Pulmonary artery endothelial cell (primary cell): ENCODE measurements at regions not wholly inside any gene's neighbourhood (a gene's known extent, or its start where the extent isn't known, plus 50 kb on each side); places are given as distances from the start of the nearest gene placed in this dataset.

Experiments used
- DNase-seq: peaks from one replicate; pipeline ENCODE4 v3.0.0-alpha.2; 2011; ENCODE audit warnings: low read depth, low spot score

DNA sequence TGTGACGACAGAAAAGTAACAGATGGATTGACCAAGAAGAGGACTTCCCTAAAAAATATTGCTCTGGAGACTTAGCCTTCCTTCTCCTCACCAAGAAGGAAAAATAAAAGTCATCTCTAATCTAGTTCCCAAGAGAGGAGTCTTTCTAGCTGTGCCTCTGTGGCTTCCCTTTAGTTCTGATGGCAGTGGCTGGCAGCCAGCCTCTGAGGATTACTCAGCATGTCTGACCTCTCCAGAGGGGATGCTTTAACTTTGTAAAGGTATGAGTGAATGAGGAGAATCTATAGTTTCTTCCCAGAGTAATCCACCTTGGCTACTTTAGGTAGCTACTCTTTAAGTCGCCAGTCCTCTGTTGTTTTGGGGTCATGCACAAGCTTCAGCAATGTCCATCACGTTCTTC, 163.9 kb upstream of the KIT start:
- DNase-seq = no peak

DNA sequence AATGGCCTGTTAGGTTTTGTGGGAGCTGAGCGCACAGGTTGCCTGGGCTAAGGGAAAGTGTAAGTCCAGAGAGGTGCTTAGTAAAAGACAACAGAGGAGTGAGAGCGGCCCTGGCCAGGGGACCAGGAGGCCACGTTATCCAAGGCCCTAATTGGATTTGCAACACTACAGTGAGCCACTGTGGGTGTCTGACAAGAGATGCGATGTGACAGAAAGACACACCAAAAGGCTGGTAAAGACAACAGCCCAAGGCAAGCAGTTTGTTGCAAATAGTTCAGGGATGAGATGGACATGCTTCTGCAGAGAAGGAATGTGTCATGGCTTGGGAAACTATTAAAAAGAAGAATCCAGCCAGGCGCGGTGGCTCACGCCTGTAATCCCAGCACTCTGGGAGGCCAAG, 162.7 kb upstream of the KIT start:
- DNase-seq = no peak

DNA sequence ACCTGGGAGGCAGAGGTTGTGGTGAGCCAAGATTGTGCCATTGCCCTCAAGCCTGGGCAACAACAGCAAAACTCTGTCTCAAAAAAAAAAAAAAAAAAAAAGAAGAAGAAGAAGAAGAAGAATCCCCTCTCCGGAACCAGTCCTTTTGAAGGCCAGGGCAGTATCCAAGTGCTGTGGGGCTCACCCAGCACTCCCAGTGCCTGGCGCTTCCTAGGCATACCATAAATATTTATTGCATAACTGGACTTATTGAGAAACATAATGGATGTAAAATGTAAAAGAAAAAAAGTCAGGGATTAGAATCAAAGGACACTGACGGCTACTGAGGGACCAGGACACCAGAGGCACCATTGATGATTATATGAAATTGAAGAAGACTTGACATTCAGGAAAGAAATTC, 162.1 kb upstream of the KIT start:
- DNase-seq = no peak

DNA sequence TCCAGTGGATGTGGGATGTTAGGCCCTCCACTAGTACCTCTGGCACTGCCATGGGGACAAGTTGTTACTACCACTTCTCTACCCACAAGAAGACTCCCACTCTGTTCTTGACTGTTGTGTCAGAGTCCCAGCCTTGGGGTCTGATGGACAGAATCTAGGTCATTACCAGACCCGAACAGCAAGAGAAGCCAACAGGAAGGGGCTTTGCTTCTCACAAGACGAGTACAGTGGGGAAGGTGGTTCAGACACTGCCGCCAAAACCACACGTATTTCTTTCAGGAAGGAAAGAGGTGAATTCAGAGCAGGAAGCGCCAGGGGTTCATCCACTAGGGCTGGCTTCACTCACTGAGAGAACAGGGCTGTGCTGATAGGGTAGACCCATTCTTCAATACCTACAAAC, 161.3 kb upstream of the KIT start:
- no peak for DNase-seq

DNA sequence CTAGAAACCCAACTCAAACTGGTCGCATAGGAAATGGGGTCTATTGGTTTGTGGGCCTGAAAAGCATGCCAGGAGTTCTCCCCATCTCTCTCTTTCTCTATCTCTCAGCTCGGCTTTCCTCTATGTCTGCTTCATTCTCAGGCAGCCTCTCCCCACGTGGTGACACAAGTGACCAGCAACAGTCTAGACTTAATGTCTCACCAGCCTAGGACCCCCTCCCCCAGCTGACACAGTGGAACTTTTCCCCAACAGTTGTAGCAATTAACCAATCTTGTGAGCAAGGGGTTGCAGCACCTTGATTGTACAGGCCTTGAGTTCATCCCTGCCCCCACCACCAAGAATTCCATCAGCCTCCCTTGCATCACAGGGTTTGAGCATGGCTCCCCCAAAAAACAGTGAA, 159.8 kb upstream of the KIT start:
- DNase-seq = no peak

DNA sequence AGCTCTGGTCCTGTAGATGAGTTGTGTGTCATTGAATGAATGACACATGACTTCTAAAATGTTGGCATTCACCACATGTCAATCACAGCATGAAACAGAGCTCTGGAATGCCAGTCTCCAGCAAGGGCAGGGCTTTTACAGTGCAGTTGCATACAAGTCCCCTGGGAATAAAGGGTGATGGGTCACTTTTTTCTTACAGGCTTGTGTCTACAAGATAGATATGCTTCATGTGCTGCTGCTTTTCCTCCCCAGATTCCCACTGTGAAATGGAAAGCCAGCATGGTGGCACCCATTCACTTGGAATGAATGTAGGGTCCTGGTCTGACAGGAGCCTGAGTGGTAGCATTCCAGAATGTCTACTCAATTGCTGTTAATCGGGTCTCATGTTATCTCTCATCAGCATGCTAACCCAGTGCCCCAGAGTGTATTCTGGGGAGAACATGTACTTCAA, 159.1 kb upstream of the KIT start:
- no peak for DNase-seq

DNA sequence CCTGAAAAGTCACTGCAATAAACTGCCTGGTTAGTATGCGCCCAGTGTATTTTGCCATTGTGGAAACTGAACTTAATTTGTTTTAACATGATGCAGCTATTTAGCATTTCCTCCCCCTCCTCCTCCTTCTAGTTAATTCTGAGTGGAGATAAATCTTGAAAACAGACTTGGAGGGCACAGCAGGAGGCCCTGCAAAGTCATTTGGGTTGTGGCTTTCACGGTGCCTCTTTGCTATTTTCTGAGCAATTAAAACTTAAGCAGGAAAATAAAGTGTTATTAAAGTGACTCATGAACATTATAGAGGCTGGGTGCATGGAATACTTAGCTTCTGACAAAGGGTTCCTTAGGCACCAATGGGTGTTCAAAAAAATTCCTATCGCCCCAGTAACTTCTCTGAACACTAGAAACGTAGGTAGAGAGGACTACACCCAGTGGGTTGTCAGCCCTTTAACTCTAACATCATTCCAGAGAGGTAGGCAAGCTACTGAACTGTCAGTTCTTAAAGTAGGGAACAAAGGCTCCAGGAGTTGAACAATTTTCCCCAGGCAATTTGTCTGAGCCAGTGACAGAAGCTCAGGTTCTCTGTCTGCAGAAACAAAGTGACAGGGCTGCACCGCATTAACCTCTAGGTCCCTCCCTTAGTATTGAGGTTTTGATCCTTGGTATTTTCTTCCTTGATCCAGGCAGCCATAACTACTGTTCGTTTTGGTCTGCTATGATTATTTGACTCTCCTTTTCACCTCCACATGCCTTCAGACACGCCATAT, 158.3 kb upstream of the KIT start:
- DNase-seq = no peak

DNA sequence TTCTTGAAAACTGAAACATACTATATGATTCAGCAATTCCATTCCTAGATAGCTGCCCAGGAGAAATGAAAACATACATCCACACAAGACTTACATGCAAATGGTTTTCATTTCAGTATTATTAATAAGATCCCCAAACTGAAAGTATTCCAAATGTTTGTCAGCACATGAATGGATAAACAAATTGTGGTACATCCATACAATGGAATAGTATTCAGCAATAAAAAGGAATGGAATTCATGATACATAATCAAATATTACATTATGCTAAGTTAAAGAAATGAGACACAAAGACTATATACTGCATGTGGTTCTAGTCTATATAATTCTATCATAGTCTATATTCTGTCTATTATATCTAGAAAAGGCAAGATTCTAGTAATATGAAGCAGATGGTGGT, 152.4 kb upstream of the KIT start:
- DNase-seq = no peak

DNA sequence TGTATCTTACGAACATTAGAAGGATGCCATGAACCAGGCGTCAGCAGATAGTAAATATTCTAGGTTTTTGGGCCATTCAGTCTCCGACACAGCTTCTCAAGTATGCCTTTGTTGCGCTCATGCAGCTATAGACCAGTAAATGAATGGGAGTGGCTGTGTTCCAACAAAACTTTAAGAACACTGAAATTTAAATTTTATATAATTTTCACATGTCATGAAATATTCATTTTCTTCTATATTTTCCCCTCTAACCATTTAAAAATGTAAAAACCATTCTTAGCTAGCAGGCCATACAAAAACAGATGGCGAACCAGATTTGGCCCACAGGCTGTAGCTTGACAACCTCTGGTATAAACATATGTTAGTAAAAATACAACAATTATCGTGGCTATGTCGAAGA, 151.8 kb upstream of the KIT start:
- no peak for DNase-seq

DNA sequence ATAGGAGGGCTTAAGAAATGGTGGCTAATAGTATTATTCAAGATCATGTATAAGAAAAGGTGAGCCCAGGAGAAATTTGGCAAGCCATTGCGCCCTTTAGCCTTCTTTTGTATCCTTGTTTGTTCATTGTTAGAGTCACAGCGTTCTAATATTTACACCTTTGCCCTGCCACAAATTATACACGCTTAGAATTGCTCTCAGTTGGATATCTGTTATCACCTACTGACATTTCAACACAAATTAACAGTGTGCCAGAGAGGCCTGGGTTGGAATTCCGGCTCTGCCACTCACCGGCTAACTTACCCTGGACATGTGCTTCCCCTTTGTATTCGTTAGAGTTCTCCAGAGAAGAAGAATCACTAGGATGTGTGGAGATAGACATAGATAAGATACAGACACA, 148.7 kb upstream of the KIT start:
- DNase-seq = no peak

DNA sequence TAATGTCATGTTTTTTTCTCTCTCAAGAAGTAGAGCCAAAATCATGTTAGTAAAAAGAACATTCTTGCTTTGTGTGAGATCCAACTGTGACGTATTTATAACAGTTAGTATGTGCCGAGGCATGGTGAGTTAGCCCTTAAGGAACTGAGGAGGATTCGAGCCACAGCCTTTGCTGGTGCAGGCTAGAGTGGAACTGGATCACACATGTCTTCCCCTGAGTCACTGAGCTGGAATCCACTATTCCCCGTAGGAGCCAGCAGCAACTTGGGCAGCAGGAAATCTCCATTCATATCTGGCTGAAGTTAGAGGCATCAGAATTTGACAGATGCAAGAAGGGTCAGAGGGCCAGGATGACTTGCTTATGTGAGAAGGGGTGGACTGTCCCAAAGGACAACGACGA, 144.6 kb upstream of the KIT start:
- DNase-seq = peak; percentile 15

DNA sequence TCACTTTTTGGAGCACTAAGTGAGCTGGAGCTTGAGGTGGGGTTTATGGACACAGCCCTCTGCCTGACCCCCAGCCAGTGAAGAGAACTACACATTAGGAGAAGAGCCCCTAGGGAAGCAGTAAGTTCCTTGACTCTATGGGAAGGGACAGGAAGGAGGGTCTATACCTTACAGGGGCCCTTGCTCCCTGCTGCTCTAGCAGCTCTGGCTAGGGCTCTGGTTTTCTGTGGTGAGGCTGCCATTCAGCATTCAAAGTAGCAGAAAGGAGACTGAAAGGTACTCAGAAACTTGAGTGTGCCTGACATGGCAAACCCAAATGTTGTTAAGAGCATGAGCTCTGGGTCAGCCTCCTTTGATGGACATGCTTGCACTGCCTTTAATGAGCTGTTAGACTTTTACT, 144.0 kb upstream of the KIT start:
- DNase-seq = no peak

DNA sequence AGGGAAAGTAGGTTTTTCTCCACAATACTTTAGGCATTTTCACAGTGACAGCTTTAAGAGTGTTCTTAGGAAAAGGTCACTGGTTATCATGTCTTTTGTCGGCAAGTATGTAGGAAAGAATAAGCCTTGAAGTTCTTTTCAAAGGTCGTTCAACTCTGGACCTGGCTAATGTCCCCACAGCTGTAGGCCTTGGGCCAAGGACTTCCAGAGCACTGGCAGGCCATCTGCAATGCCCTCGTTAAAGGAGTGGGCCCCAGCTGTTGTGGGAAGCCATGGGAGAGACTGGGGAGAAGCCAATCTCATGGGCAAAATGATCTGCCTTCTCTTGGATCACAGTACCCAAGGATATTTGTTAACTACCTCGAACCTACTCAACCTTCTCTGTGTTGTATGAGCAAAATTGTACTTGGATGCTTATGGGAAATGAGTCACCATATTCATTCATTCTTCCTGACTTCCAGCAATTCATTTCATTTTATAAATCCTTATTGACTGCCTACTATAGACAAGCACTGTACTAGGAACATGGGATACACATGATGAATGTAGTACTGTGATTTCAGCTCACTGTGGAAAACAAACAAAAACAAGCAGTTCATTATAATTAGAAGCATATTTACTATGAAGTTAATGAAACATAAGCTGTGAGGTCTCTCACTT, 141.1 kb upstream of the KIT start:
- DNase-seq = no peak

DNA sequence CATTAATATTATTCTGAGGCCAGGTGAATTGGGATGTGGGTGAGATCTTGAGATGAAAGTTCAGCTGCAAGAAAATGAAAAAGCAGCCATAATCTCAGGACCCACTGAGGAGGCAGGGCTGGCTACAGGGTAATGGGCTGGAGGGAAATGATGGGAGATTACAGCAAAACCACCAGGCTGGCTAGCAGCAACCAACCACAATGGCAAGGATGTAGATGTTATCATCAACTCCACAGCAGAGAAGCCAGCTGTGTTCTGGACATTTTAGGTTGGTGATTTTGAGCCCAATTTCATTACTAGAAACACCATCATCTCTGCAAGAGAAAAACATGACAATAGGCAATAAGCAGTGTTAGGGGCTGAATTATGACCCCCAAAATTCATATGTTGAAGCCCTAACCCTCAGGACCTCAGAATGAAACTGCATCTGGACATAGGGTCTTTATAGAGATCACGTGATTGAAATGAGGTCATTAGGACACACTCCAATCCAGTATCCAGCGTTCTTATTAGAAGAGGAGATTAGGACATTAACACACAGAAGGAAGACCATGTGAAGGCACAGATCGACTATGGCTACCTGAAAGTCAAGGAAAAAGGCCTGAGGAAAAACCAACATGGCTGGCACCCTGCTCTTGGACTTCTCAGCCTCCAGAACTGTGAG, 139.8 kb upstream of the KIT start:
- DNase-seq = no peak

DNA sequence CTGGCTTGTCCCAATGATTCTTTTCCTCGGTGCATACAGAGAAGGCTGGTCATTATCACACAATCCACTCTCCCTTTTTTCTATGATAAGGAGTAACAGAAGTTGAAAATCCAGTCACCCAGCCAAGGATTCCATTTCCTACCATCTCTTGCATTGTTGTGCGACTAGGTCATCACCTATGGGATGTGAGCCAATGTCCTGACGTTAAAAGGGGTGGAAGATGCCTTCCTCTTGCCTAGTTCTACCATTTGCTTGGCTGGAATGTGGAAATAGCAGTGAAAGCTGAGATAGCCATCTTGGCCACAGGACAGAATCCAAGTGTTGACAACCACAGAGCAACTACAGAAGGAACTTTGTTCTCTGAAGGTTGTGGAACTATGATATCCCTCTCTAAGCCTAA, 132.2 kb upstream of the KIT start:
- no peak for DNase-seq

DNA sequence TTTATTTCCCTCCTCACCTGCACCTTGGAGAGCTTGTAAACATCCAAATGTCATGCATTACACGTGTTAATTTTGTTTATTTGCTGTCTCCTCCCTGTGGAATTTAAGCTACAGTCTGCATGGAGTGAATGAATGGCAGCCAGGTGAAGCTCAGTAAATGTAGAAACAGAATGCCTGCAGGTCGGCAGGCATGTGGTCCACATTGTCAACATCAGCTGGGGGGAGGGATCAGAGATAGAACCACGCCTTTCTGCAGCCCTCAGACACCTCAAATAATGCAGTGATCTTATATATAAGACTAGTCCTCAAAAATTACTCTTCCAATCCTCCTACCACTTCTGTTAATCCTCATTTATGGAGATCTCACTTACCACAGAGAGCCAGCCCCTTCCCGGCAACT, 131.2 kb upstream of the KIT start:
- no peak for DNase-seq

DNA sequence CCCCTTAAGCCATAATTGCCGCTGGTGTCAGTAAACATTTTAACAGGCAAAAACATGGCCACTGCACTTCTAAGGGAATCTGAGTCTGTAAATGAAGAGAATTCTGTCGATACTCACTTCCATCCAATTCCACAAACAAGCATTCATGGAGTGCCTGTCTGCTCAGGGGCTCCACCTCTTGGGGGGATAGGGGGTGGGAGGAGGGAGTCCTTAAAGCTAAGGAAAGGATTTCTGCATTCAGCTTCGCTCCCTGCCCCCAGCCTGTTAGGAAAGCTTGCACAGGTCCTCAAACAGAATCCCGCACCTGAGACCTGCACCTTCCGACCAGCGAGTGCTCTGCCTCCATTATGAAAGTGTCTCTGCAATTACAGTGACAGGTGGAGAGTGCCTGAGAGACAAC, 130.2 kb upstream of the KIT start:
- DNase-seq = no peak

DNA sequence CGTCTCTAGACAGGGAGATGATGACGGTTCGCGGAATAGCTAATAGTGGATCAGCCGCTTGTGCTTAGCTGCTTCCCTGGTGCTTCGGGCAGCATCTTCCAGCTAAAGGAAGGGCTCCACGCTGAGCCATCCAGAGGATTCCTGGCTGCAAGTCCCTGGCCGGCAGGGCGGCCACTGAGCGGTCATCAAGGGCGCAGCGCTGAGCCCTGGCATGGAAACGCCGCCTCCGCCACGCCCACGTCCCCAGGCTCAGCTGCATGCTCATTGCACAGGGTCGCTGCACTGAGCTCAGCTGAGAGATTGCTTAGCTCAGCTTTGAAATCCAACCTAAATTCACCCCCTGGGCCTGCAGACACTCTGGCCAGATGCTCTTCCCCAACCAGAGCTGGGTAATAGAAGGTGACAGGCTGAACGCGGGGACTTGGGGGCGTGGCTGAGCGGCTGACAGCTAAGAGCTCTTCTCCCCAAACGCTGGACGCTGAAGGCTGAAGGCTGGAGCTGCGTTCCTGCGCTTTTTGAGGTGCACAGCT, 118.2 kb upstream of the KIT start:
- DNase-seq = no peak

DNA sequence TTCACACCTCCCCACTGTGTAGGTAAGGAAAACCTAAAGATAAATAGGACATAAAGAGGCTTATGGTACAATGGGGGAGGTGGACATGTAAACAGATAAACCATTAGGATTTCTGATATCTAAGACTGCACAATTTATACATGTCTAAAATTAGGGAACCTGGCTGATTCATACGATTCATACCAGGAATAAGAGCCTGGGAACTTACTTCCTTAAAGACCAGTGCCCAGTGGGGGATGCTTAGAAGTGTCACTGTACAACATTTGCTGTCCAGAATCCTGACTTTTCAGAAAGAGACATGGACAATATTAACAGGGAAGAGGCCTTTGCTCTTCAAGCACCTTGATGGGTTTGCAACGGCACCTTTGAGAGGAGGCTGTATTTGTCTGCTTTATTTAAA, 116.8 kb upstream of the KIT start:
- DNase-seq = no peak

DNA sequence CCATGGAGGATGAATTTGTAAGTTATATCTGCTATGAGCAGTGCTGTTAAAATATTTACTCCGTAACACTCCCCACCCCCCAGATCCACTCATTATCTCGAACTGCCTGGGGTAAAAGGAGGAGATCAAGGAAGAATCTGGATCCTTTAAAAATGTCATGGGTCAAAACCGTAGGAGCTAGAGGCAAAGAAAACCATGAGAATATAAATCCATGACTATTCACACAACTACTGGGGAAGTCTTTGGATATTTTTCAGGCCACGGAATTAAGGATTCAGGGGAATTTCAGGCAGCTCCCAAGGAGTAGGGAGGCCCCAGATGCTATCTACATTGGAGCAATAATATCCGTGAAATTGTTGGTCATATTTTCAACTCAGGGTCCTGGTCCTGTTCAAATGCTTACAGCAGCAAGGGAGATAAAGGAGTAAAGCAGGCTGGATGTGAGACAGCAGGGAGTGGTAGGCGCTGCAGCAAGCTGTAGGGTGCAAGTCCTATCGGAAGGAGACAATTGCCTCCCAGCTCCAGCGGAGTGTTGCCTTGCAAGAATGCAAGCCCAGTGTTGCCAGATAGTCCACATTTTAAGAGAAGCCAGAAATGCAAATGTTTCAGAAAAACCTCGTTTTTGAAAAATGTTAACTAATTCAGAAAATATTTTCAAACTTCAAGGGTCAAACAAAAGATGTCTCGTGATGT, 116.2 kb upstream of the KIT start:
- DNase-seq = no peak

DNA sequence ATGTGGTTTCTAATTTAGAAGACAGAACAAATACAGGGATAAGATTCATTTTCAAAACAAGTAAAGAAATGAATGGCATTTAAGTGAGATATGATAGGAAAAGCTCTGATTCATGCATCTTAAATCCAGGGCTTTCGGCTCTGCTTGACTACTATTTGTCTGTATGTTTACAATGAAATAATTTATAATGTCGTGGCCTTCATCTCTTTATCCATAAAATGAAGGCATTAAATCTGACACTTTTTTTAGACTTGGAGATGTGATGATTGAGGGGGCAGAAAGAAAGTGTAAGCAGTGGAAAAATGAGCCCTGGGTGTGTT, 115.7 kb upstream of the KIT start:
- DNase-seq = no peak

DNA sequence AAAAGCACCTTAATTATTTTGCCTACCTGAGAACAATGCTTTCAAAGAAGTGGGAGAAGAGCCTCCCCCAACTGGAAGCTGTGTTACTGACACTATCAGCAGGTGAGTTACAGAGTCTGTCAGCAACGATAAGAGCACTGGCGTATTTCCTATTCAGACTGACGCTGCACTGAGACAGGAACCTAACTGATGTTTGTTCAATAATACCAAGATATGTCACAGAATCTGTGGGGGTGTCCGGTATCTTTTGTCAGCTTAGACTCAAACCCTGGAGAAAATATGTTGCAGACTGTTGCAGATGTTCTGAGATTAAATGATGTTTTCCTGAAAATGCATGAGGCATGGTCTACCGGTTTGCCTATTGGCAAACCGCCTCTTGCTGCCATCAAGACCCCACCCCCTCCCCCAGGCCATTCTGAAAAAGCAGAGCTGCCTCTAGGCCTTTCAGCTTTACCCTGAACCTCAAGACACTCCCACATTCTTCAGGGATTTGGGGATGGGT, 115.2 kb upstream of the KIT start:
- DNase-seq = no peak
